ENCODE measurements at regions not wholly inside any gene's neighbourhood (a gene's known extent, or its start where the extent isn't known, plus 50 kb on each side); places are given as distances from the start of the nearest gene placed in this dataset.

- H3K4me1 ChIP-seq (ENCODE audit: control extremely low read depth in 1 of 4, control insufficient read depth in 4 of 4, insufficient read depth in 4 of 4, low read length in 3 of 4), result peaks cover 0 to 10% (median 2%) of the 10 kb centered on the region in 4 experiments
- H3K36me3 ChIP-seq (ENCODE audit: control insufficient read depth in 4 of 4, insufficient read depth in 4 of 4, low read length in 3 of 4), result peaks cover 0 to 4% (median 0%) of the 10 kb centered on the region in 4 experiments
- 100% methylated on average over 1 of the region's 1 CpG for WGBS (ENCODE audit: insufficient coverage)
- ChIA-PET POLR2A (no interaction called here), CTCF (interaction anchor here (0.9 kb wide), 1 partner anchor 9 kb away, joined by 3 read pairs; no protein-coding TSS in a partner anchor)
- H3K4me3 ChIP-seq (ENCODE audit: control insufficient read depth in 1 of 7, extremely low read depth in 1 of 7, insufficient read depth in 4 of 7, low read depth in 2 of 7, low read length in 6 of 7), result no peak overlapping the region
- H3K27me3 ChIP-seq (replicated peaks in 2 of 5; ENCODE audit: control insufficient read depth in 4 of 5, insufficient read depth in 5 of 5, low read length in 4 of 5), result no peaks in the 10 kb centered on the region
- no peak overlapping the region for H3K27ac ChIP-seq (ENCODE audit: insufficient read depth in 1 of 2, low read depth in 1 of 2, low read length in 2 of 2, poor library complexity in 1 of 2, severe bottlenecking in 2 of 2)
- no peaks in the 10 kb centered on the region for H3K9me3 ChIP-seq (ENCODE audit: control extremely low read depth in 1 of 5, control insufficient read depth in 4 of 5, insufficient read depth in 2 of 5, low read depth in 1 of 5, low read length in 4 of 5)
- no peak for DNase-seq
Observed at GRCh38 chr7:18426564-18427226, 68.9 kb upstream of the HDAC9 start.

- Histone ChIP-seq H3K27ac (ENCODE audit: insufficient read depth in 1 of 2, low read depth in 1 of 2, low read length in 2 of 2, poor library complexity in 1 of 2, severe bottlenecking in 2 of 2) (no peak overlapping the region), H3K27me3 (replicated peaks in 2 of 5; ENCODE audit: control insufficient read depth in 4 of 5, insufficient read depth in 5 of 5, low read length in 4 of 5) (no peaks in the 10 kb centered on the region), H3K36me3 (ENCODE audit: control insufficient read depth in 4 of 4, insufficient read depth in 4 of 4, low read length in 3 of 4) (peaks cover 0 to 4% (median 0%) of the 10 kb centered on the region in 4 experiments), H3K9me3 (ENCODE audit: control extremely low read depth in 1 of 5, control insufficient read depth in 4 of 5, insufficient read depth in 2 of 5, low read depth in 1 of 5, low read length in 4 of 5) (no peaks in the 10 kb centered on the region), H3K4me1 (ENCODE audit: control extremely low read depth in 1 of 4, control insufficient read depth in 4 of 4, insufficient read depth in 4 of 4, low read length in 3 of 4) (no peaks in the 10 kb centered on the region), H3K4me3 (ENCODE audit: control insufficient read depth in 1 of 7, extremely low read depth in 1 of 7, insufficient read depth in 4 of 7, low read depth in 2 of 7, low read length in 6 of 7) (no peak overlapping the region)
- no peak for DNase-seq
- WGBS (ENCODE audit: insufficient coverage), result 100% methylated on average over 3 of the region's 3 CpGs
- ChIA-PET POLR2A (no interaction called here), CTCF (interaction anchor here (1.2 kb wide), 1 partner anchor 19 kb away, joined by 3 read pairs; no protein-coding TSS in a partner anchor)
Observed at GRCh38 chr7:18429547-18429946, 66.0 kb upstream of the HDAC9 start.

- DNase-seq, result no peak
- CTCF ChIA-PET, result interaction anchor here (1.2 kb wide), 1 partner anchor 20 kb away, joined by 3 read pairs; no protein-coding TSS in a partner anchor
- WGBS (ENCODE audit: insufficient coverage), result 100% methylated on average over 1 of the region's 2 CpGs
- Histone ChIP-seq H3K36me3 (ENCODE audit: control insufficient read depth in 4 of 4, insufficient read depth in 4 of 4, low read length in 3 of 4) (peaks cover 0 to 4% (median 0%) of the 10 kb centered on the region in 4 experiments), H3K4me1 (ENCODE audit: control extremely low read depth in 1 of 4, control insufficient read depth in 4 of 4, insufficient read depth in 4 of 4, low read length in 3 of 4) (no peaks in the 10 kb centered on the region), H3K27ac (ENCODE audit: insufficient read depth in 1 of 2, low read depth in 1 of 2, low read length in 2 of 2, poor library complexity in 1 of 2, severe bottlenecking in 2 of 2) (no peak overlapping the region), H3K4me3 (ENCODE audit: control insufficient read depth in 1 of 7, extremely low read depth in 1 of 7, insufficient read depth in 4 of 7, low read depth in 2 of 7, low read length in 6 of 7) (no peak overlapping the region), H3K27me3 (replicated peaks in 2 of 5; ENCODE audit: control insufficient read depth in 4 of 5, insufficient read depth in 5 of 5, low read length in 4 of 5) (no peaks in the 10 kb centered on the region), H3K9me3 (ENCODE audit: control extremely low read depth in 1 of 5, control insufficient read depth in 4 of 5, insufficient read depth in 2 of 5, low read depth in 1 of 5, low read length in 4 of 5) (no peaks in the 10 kb centered on the region)
- POLR2A ChIA-PET, result no interaction called here
Observed at GRCh38 chr7:18430810-18431209, 64.7 kb upstream of the HDAC9 start.

- Histone ChIP-seq H3K4me3 (ENCODE audit: control insufficient read depth in 1 of 7, extremely low read depth in 1 of 7, insufficient read depth in 4 of 7, low read depth in 2 of 7, low read length in 6 of 7) (no peak overlapping the region), H3K9me3 (ENCODE audit: control extremely low read depth in 1 of 5, control insufficient read depth in 4 of 5, insufficient read depth in 2 of 5, low read depth in 1 of 5, low read length in 4 of 5) (no peaks in the 10 kb centered on the region), H3K36me3 (ENCODE audit: control insufficient read depth in 4 of 4, insufficient read depth in 4 of 4, low read length in 3 of 4) (no peaks in the 10 kb centered on the region), H3K27me3 (replicated peaks in 2 of 5; ENCODE audit: control insufficient read depth in 4 of 5, insufficient read depth in 5 of 5, low read length in 4 of 5) (no peaks in the 10 kb centered on the region), H3K27ac (ENCODE audit: insufficient read depth in 1 of 2, low read depth in 1 of 2, low read length in 2 of 2, poor library complexity in 1 of 2, severe bottlenecking in 2 of 2) (no peak overlapping the region), H3K4me1 (ENCODE audit: control extremely low read depth in 1 of 4, control insufficient read depth in 4 of 4, insufficient read depth in 4 of 4, low read length in 3 of 4) (no peaks in the 10 kb centered on the region)
- ChIA-PET CTCF (interaction anchor here (1.0 kb wide), 1 partner anchor 137 kb away, joined by 3 read pairs; no protein-coding TSS in a partner anchor), POLR2A (interaction anchor here (0.6 kb wide), 1 partner anchor 25 kb away, joined by 3 read pairs; no protein-coding TSS in a partner anchor)
- WGBS (ENCODE audit: insufficient coverage), result 100% methylated on average over 4 of the region's 6 CpGs
- DNase-seq, result no peak
Observed at GRCh38 chr7:18434171-18434570, 61.4 kb upstream of the HDAC9 start.

GRCh38 chr7:18437101-18437500 is 58.4 kb upstream of the HDAC9 start:
- H3K27me3 ChIP-seq (replicated peaks in 2 of 5; ENCODE audit: control insufficient read depth in 4 of 5, insufficient read depth in 5 of 5, low read length in 4 of 5), result no peaks in the 10 kb centered on the region
- H3K4me3 ChIP-seq (ENCODE audit: control insufficient read depth in 1 of 7, extremely low read depth in 1 of 7, insufficient read depth in 4 of 7, low read depth in 2 of 7, low read length in 6 of 7), result no peak overlapping the region
- no peaks in the 10 kb centered on the region for H3K36me3 ChIP-seq (ENCODE audit: control insufficient read depth in 4 of 4, insufficient read depth in 4 of 4, low read length in 3 of 4)
- no peaks in the 10 kb centered on the region for H3K4me1 ChIP-seq (ENCODE audit: control extremely low read depth in 1 of 4, control insufficient read depth in 4 of 4, insufficient read depth in 4 of 4, low read length in 3 of 4)
- CTCF ChIA-PET, result no interaction called here
- H3K9me3 ChIP-seq (ENCODE audit: control extremely low read depth in 1 of 5, control insufficient read depth in 4 of 5, insufficient read depth in 2 of 5, low read depth in 1 of 5, low read length in 4 of 5), result no peaks in the 10 kb centered on the region
- POLR2A ChIA-PET, result no interaction called here
- H3K27ac ChIP-seq (ENCODE audit: insufficient read depth in 1 of 2, low read depth in 1 of 2, low read length in 2 of 2, poor library complexity in 1 of 2, severe bottlenecking in 2 of 2), result no peak overlapping the region
- no CpG with 5 or more reads among the region's 1 CpG for WGBS (ENCODE audit: insufficient coverage)
- no peak for DNase-seq

GRCh38 chr7:18440934-18441333 is 54.6 kb upstream of the HDAC9 start:
- Histone ChIP-seq H3K27ac (ENCODE audit: insufficient read depth in 1 of 2, low read depth in 1 of 2, low read length in 2 of 2, poor library complexity in 1 of 2, severe bottlenecking in 2 of 2) (no peak overlapping the region), H3K4me3 (ENCODE audit: control insufficient read depth in 1 of 7, extremely low read depth in 1 of 7, insufficient read depth in 4 of 7, low read depth in 2 of 7, low read length in 6 of 7) (no peak overlapping the region), H3K27me3 (replicated peaks in 2 of 5; ENCODE audit: control insufficient read depth in 4 of 5, insufficient read depth in 5 of 5, low read length in 4 of 5) (no peaks in the 10 kb centered on the region), H3K4me1 (ENCODE audit: control extremely low read depth in 1 of 4, control insufficient read depth in 4 of 4, insufficient read depth in 4 of 4, low read length in 3 of 4) (no peaks in the 10 kb centered on the region), H3K36me3 (ENCODE audit: control insufficient read depth in 4 of 4, insufficient read depth in 4 of 4, low read length in 3 of 4) (no peaks in the 10 kb centered on the region), H3K9me3 (ENCODE audit: control extremely low read depth in 1 of 5, control insufficient read depth in 4 of 5, insufficient read depth in 2 of 5, low read depth in 1 of 5, low read length in 4 of 5) (no peaks in the 10 kb centered on the region)
- POLR2A ChIA-PET, result no interaction called here
- DNase-seq, result no peak
- WGBS (ENCODE audit: insufficient coverage), result 100% methylated on average over 1 of the region's 2 CpGs
- CTCF ChIA-PET, result interaction anchor here (1.0 kb wide), 1 partner anchor 8 kb away, joined by 3 read pairs; no protein-coding TSS in a partner anchor

GRCh38 chr7:18444826-18445225 is 50.7 kb upstream of the HDAC9 start:
- Histone ChIP-seq H3K4me1 (ENCODE audit: control extremely low read depth in 1 of 4, control insufficient read depth in 4 of 4, insufficient read depth in 4 of 4, low read length in 3 of 4) (no peaks in the 10 kb centered on the region), H3K36me3 (ENCODE audit: control insufficient read depth in 4 of 4, insufficient read depth in 4 of 4, low read length in 3 of 4) (no peaks in the 10 kb centered on the region), H3K4me3 (ENCODE audit: control insufficient read depth in 1 of 7, extremely low read depth in 1 of 7, insufficient read depth in 4 of 7, low read depth in 2 of 7, low read length in 6 of 7) (no peak overlapping the region), H3K27me3 (replicated peaks in 2 of 5; ENCODE audit: control insufficient read depth in 4 of 5, insufficient read depth in 5 of 5, low read length in 4 of 5) (no peaks in the 10 kb centered on the region), H3K9me3 (ENCODE audit: control extremely low read depth in 1 of 5, control insufficient read depth in 4 of 5, insufficient read depth in 2 of 5, low read depth in 1 of 5, low read length in 4 of 5) (no peaks in the 10 kb centered on the region), H3K27ac (ENCODE audit: insufficient read depth in 1 of 2, low read depth in 1 of 2, low read length in 2 of 2, poor library complexity in 1 of 2, severe bottlenecking in 2 of 2) (no peak overlapping the region)
- no peak for DNase-seq
- WGBS (ENCODE audit: insufficient coverage), result no CpG with 5 or more reads among the region's 1 CpG
- POLR2A ChIA-PET, result no interaction called here
- CTCF ChIA-PET, result no interaction called here

Measured in common myeloid progenitor, CD34-positive (primary cell).